Esophagus squamous epithelium (tissue), 4 donors: ENCODE measurements at regions not wholly inside any gene's neighbourhood (a gene's known extent, or its start where the extent isn't known, plus 50 kb on each side); places are given as distances from the start of the nearest gene placed in this dataset.

Experiments
- CTCF ChIP-seq, 6 experiments: fragments of 450-650 bp in 4 of 6; fragments of 200-600 bp in 2 of 6; sonication (generic) in 2 of 6; IDR thresholded peaks; one replicate each; pipeline ENCODE4 v1.5.1; 2016 to 2019; ENCODE audit warnings: antibody characterized with exemption in 6 of 6, mild to moderate bottlenecking in 4 of 6, moderate library complexity in 4 of 6
- POLR2A ChIP-seq, 4 donors: fragments of 450-650 bp; IDR thresholded peaks; one replicate each; pipeline ENCODE4 v1.6.1; 2017; ENCODE audit warnings: antibody characterized with exemption in 4 of 4, mild to moderate bottlenecking in 4 of 4, moderate library complexity in 3 of 4

DNA sequence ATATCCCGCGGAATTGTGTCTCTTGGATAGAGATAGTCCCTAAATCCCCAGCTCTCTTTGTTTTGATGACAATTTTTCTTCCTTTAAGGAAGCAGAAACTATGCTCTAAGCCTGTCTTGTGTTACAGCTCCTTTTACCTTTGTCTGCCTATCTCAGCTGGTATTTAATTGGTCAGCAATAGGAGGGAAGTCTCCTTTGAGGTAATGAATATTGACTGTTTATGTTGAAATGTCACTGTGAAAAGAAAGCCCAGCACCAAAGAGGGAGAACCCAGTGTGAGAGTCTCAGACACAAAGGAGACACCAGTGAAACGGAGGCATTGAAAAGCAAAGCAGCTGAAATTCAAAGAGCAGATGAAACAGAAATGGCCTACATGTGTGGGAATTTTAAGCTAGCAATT lies 372.6 kb downstream of the NR2F2 start:
- TF ChIP-seq CTCF (IDR thresholded peaks at IDR 0.05) (no peak), POLR2A (IDR thresholded peaks at IDR 0.05) (no peak)
